ENCODE measurements at regions not wholly inside any gene's neighbourhood (a gene's known extent, or its start where the extent isn't known, plus 50 kb on each side); places are given as distances from the start of the nearest gene placed in this dataset.
"Not testable (repeated sequence)": the region's sequence is repeated elsewhere in the genome, so short reads cannot be mapped to it uniquely, and the experiment has no call there.

DNA sequence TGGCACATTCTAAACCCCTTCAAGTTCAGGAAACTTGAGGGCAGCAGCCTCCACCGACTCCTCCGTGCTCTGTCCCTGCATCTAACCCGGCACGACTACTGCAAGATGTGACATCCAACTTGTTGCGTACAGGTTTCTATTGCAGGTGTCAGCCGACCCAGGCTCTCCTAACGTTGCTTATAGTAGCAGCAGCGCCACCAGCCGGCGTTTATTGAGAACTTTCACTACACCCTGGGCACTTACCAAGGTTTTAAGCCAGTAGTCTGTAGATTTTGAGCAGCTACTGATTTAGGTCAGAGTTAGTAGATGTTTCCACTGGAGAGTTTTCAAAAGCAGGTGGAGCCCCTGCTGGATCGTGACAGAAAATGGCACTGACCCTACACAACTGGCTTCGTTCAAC lies 162.2 kb upstream of the PRKX start:
- H3K4me1 ChIP-seq (ENCODE audit: control insufficient read depth, insufficient read depth, low read length); H3K9ac ChIP-seq (ENCODE audit: low read depth, low read length); H2BK15ac ChIP-seq (ENCODE audit: low read depth, low read length); H3K14ac ChIP-seq (replicated peaks; ENCODE audit: low read depth, low read length); H2BK120ac ChIP-seq (ENCODE audit: low read depth, low read length); BruUV-seq (replicated peaks); H3K18ac ChIP-seq (ENCODE audit: low read depth, low read length); H4K91ac ChIP-seq (ENCODE audit: insufficient read depth, low read depth, low read length); H3K36me3 ChIP-seq (ENCODE audit: control insufficient read depth, insufficient read depth, low read length); H3K4ac ChIP-seq (ENCODE audit: low read depth, low read length); H4K5ac ChIP-seq (ENCODE audit: low read depth, low read length); CTCF ChIA-PET; H2AK5ac ChIP-seq (ENCODE audit: low read depth, low read length); POLR2A ChIA-PET (ENCODE audit: unreplicated experiment); in situ Hi-C loops (cut with MboI; ENCODE audit: low sequenced_read_pairs); H3K27ac ChIP-seq (ENCODE audit: insufficient read depth, low read length); H3K9me1 ChIP-seq (ENCODE audit: insufficient read depth, low read length); H3K4me3 ChIP-seq (ENCODE audit: insufficient read depth, low read depth, low read length); H3K23ac ChIP-seq (ENCODE audit: low read depth, low read length); H3K9me3 ChIP-seq (ENCODE audit: control insufficient read depth, insufficient read depth, low read length); H2AFZ ChIP-seq (replicated peaks; ENCODE audit: low read length, poor library complexity); H2BK5ac ChIP-seq (ENCODE audit: low read depth, low read length, poor library complexity, severe bottlenecking); H4K8ac ChIP-seq (ENCODE audit: low read depth in 2 of 2, low read length in 2 of 2); ATAC-seq (ENCODE audit: low read depth); H3K56ac ChIP-seq (ENCODE audit: extremely low read depth, insufficient read depth, low read length); dilution Hi-C loops (cut with HindIII; ENCODE audit: low sequenced_read_pairs, unreplicated experiment); H3K4me2 ChIP-seq (ENCODE audit: low read depth, low read length); H2BK20ac ChIP-seq (ENCODE audit: low read depth, low read length); H3K79me1 ChIP-seq (ENCODE audit: low read depth in 1 of 2, low read length in 2 of 2); H2AK9ac ChIP-seq (replicated peaks; ENCODE audit: low read depth, low read length, poor library complexity); intact Hi-C loops (cut with micrococcal nuclease); DNase-seq; H3K27me3 ChIP-seq (ENCODE audit: control insufficient read depth, insufficient read depth, low read length); H4K20me1 ChIP-seq (ENCODE audit: insufficient read depth, low read length): not testable (repeated sequence)
- no CpG with 5 or more reads among the region's 12 CpGs for WGBS, 2 experiments (ENCODE audit: extremely low coverage in 2 of 2, insufficient read length in 1 of 2)

DNA sequence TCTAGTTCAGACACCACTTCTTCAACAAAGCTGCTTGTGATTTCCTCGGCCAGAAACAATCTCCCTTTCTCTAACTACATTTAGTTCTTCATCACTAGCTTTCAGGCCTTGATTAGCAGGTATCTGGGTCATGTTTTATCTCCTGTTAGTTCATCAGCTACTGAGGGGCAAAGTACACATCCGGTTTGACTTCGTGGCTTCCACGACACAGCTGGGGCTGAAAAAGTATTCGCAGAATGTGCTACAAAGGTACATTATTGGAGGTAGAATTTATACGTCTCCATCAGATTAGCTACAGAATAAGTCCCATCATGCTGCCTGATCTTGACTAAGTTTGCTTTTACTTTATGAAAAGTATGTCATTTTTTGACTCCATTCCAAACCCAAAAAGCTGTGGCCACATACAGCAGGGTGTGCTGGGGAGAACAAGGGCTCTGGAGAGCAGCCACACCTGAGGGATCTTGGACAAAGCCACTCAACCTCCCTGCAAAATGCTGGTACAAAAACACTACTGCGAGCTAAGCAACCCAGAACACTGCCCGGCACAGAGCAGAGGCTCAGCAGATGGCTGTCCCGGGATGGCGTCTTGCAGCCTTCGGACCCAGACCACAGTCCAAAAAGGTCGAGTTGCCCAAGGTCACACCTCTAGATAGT lies 158.9 kb upstream of the PRKX start:
- in situ Hi-C loops (cut with MboI; ENCODE audit: low sequenced_read_pairs); H3K56ac ChIP-seq (ENCODE audit: extremely low read depth, insufficient read depth, low read length); H2AK9ac ChIP-seq (replicated peaks; ENCODE audit: low read depth, low read length, poor library complexity); H3K4me3 ChIP-seq (ENCODE audit: insufficient read depth, low read depth, low read length); H2AK5ac ChIP-seq (ENCODE audit: low read depth, low read length); H3K18ac ChIP-seq (ENCODE audit: low read depth, low read length); H2AFZ ChIP-seq (replicated peaks; ENCODE audit: low read length, poor library complexity); CTCF ChIA-PET; H2BK5ac ChIP-seq (ENCODE audit: low read depth, low read length, poor library complexity, severe bottlenecking); H4K91ac ChIP-seq (ENCODE audit: insufficient read depth, low read depth, low read length); H3K14ac ChIP-seq (replicated peaks; ENCODE audit: low read depth, low read length); DNase-seq; ATAC-seq (ENCODE audit: low read depth); H3K27ac ChIP-seq (ENCODE audit: insufficient read depth, low read length); H3K9me3 ChIP-seq (ENCODE audit: control insufficient read depth, insufficient read depth, low read length); H4K5ac ChIP-seq (ENCODE audit: low read depth, low read length); H3K27me3 ChIP-seq (ENCODE audit: control insufficient read depth, insufficient read depth, low read length); intact Hi-C loops (cut with micrococcal nuclease); H2BK15ac ChIP-seq (ENCODE audit: low read depth, low read length); BruUV-seq (replicated peaks); H3K9ac ChIP-seq (ENCODE audit: low read depth, low read length); H4K8ac ChIP-seq (ENCODE audit: low read depth in 2 of 2, low read length in 2 of 2); H3K23ac ChIP-seq (ENCODE audit: low read depth, low read length); H3K9me1 ChIP-seq (ENCODE audit: insufficient read depth, low read length); H2BK120ac ChIP-seq (ENCODE audit: low read depth, low read length); H3K4me2 ChIP-seq (ENCODE audit: low read depth, low read length); H2BK20ac ChIP-seq (ENCODE audit: low read depth, low read length); H3K4me1 ChIP-seq (ENCODE audit: control insufficient read depth, insufficient read depth, low read length); H3K36me3 ChIP-seq (ENCODE audit: control insufficient read depth, insufficient read depth, low read length); H3K79me1 ChIP-seq (ENCODE audit: low read depth in 1 of 2, low read length in 2 of 2); H4K20me1 ChIP-seq (ENCODE audit: insufficient read depth, low read length); dilution Hi-C loops (cut with HindIII; ENCODE audit: low sequenced_read_pairs, unreplicated experiment); H3K4ac ChIP-seq (ENCODE audit: low read depth, low read length); POLR2A ChIA-PET (ENCODE audit: unreplicated experiment): not testable (repeated sequence)
- WGBS, 2 experiments (ENCODE audit: extremely low coverage in 2 of 2, insufficient read length in 1 of 2) = no CpG with 5 or more reads among the region's 12 CpGs

Measured in IMR-90 (cell line).